ENCODE measurements at regions not wholly inside any gene's neighbourhood (a gene's known extent, or its start where the extent isn't known, plus 50 kb on each side); places are given as distances from the start of the nearest gene placed in this dataset.

DNA sequence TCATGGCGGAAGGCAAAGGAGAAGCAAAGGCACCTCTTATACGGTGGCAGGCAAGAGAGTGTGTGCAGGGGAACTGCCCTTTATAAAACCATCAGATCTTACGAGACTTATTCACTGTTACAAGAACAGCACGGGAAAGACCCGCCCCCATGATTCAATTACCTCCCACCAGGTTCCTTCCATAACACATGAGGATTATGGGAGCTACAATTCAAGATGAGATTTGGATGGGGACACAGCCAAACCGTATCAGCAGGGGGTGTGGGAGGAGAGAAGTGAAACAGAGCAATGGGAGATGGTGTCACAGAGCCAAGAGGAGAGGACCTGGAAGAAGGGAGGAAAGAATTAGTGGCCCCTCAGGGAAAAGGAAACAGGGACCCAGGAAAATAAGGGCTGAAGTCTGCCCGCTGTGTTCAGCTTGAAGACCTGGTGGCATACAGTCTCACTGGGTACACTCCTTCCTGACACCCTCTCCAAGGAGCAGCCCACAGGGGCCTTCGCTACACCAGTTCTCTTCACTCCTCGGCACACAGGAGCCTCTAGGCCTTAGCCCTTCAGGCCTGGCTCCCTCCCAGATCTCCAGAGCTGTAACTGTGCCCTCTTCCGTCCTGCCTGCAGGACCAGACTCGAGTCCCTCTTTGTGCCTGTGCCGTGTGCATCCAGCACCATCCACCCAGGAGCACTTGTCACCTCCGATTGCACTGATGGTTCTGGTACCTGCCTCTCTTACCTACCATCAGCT is 262.1 kb downstream of the EIPR1 start:
- Mint-ChIP-seq H3K4me1 (ENCODE audit: low read depth) (no peaks in the 10 kb centered on the region), H3K9me3 (ENCODE audit: low read depth) (peaks cover 3% of the 10 kb centered on the region), H3K27me3 (ENCODE audit: low read depth) (no peaks in the 10 kb centered on the region), H3K4me3 (ENCODE audit: unreplicated experiment) (no peak overlapping the region), H3K36me3 (ENCODE audit: low read depth) (peaks cover 5% of the 10 kb centered on the region), H3K27ac (ENCODE audit: unreplicated experiment) (no peak overlapping the region)
- TF ChIP-seq CTCF (IDR thresholded peaks at IDR 0.05): no peak
- DNase-seq (ENCODE audit: low spot score): no peak

DNA sequence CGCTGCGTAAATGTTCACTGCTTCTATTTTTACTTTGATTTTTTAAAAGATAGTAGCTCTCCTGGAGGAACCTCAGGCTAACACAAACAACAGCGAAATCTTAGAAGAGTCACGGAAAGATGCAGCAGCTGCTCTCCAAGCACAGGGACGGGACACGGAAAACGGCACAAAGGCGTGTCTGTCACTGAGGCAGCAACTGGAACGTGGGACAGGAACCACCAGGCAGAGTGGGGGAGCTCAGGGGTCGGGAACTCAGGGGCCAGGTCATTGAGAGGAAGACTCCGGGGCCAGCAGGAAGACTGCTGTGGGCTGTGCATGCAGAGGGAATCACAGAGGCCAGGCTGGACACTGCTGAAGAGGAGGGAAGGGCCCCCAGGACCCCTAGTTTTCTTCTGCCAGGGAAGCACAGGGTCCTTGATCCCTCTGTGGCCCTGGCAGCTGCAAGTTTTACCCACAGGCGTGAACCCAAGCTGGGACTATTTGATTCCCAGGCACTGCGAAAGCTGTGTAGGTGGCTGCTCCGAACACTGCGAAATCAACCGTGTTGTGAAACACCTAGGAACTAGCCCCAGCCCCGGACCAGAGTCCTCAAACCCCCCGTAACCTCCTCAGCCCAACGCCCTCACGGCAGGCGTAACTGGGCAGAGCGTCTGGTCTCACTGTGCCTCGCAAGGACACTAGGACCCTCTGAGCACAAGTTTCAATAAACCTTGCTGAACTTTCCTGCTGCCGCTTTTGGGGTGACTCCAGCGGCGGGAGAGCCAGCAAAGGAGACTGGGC is 263.0 kb downstream of the EIPR1 start:
- Mint-ChIP-seq H3K9me3 (ENCODE audit: low read depth) (no peaks in the 10 kb centered on the region), H3K27ac (ENCODE audit: unreplicated experiment) (no peak overlapping the region), H3K27me3 (ENCODE audit: low read depth) (no peaks in the 10 kb centered on the region), H3K4me3 (ENCODE audit: unreplicated experiment) (no peak overlapping the region), H3K4me1 (ENCODE audit: low read depth) (no peaks in the 10 kb centered on the region), H3K36me3 (ENCODE audit: low read depth) (peaks cover 5% of the 10 kb centered on the region)
- DNase-seq (ENCODE audit: low spot score): no peak
- TF ChIP-seq CTCF (IDR thresholded peaks at IDR 0.05): no peak

DNA sequence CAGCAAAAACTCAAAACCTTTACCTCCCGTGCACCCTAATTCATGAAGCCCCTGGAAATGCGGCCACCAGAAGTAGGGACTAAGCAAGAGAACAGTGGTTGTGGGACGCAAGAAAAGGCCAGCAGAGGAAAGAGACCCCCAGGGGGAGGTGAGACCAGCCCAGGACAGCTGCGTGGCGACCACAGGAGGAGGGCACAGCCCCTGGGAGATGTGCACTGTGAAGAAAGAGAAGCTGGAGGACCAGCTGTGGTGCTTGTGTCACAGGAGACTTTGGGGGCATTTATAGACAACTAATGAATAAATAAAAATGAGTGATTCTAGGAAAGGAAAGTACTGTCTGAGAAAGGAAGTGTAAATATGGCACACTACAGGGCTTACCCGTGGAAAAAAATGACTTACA is 263.8 kb downstream of the EIPR1 start:
- H3K4me3 Mint-ChIP-seq (ENCODE audit: unreplicated experiment): no peak overlapping the region
- H3K4me1 Mint-ChIP-seq (ENCODE audit: low read depth): no peaks in the 10 kb centered on the region
- DNase-seq (ENCODE audit: low spot score): no peak
- peaks cover 5% of the 10 kb centered on the region for H3K36me3 Mint-ChIP-seq (ENCODE audit: low read depth)
- H3K27me3 Mint-ChIP-seq (ENCODE audit: low read depth): no peaks in the 10 kb centered on the region
- no peak for TF ChIP-seq CTCF (IDR thresholded peaks at IDR 0.05)
- H3K9me3 Mint-ChIP-seq (ENCODE audit: low read depth): no peaks in the 10 kb centered on the region
- no peak overlapping the region for H3K27ac Mint-ChIP-seq (ENCODE audit: unreplicated experiment)

GRCh38 chr2:3113122-3113521 is 264.5 kb downstream of the EIPR1 start:
- Mint-ChIP-seq H3K4me1 (ENCODE audit: low read depth) (no peaks in the 10 kb centered on the region), H3K9me3 (ENCODE audit: low read depth) (no peaks in the 10 kb centered on the region), H3K4me3 (ENCODE audit: unreplicated experiment) (no peak overlapping the region), H3K27me3 (ENCODE audit: low read depth) (no peaks in the 10 kb centered on the region), H3K36me3 (ENCODE audit: low read depth) (peaks cover 5% of the 10 kb centered on the region), H3K27ac (ENCODE audit: unreplicated experiment) (no peak overlapping the region)
- no peak for TF ChIP-seq CTCF (IDR thresholded peaks at IDR 0.05)
- no peak for DNase-seq (ENCODE audit: low spot score)

GRCh38 chr2:3112553-3112952 is 265.1 kb downstream of the EIPR1 start:
- H3K4me3 Mint-ChIP-seq (ENCODE audit: unreplicated experiment): no peak overlapping the region
- H3K27ac Mint-ChIP-seq (ENCODE audit: unreplicated experiment): no peak overlapping the region
- H3K36me3 Mint-ChIP-seq (ENCODE audit: low read depth): peaks cover 5% of the 10 kb centered on the region
- H3K9me3 Mint-ChIP-seq (ENCODE audit: low read depth): no peaks in the 10 kb centered on the region
- H3K27me3 Mint-ChIP-seq (ENCODE audit: low read depth): no peaks in the 10 kb centered on the region
- no peak for DNase-seq (ENCODE audit: low spot score)
- H3K4me1 Mint-ChIP-seq (ENCODE audit: low read depth): no peaks in the 10 kb centered on the region
- no peak for TF ChIP-seq CTCF (IDR thresholded peaks at IDR 0.05)

Measured in chondrocyte (in vitro differentiated cells).